Right lobe of liver (tissue), 6 donors: ENCODE measurements at regions not wholly inside any gene's neighbourhood (a gene's known extent, or its start where the extent isn't known, plus 50 kb on each side); places are given as distances from the start of the nearest gene placed in this dataset.
A peak's percentile ranks its signal among the peaks of the same experiment; 100 is the strongest.
"Not testable (repeated sequence)": the region's sequence is repeated elsewhere in the genome, so short reads cannot be mapped to it uniquely, and the experiment has no call there.

Experiments
- ATAC-seq, 4 donors: fragments of 200-7000 bp; cut with Tn5 transposase; one replicate each; pipeline ENCODE4 v1.9.1; 2020; ENCODE audit warnings: mild to moderate bottlenecking in 4 of 4, moderate library complexity in 4 of 4
- DNase-seq, 3 donors: peaks; one replicate each; pipeline ENCODE4 v3.0.0-alpha.2; 2020
- H3K27ac ChIP-seq, 3 donors: fragments of 200-600 bp; one replicate each; pipeline ENCODE4 v1.8.0; 2022
- H3K27me3 ChIP-seq, 2 donors: fragments of 200-600 bp; one replicate each; pipeline ENCODE4 v1.8.0; 2022
- H3K36me3 ChIP-seq, 4 donors: fragments of 200-600 bp; sonication (generic) in 1 of 4; one replicate each; pipeline versions ENCODE4 v1.5.1 to v1.8.0; 2017 to 2022; ENCODE audit warnings: control low read depth in 1 of 4
- H3K4me1 ChIP-seq, 4 donors: fragments of 200-600 bp; sonication (generic) in 1 of 4; one replicate each; pipeline versions ENCODE4 v1.5.1 to v1.8.0; 2017 to 2022; ENCODE audit warnings: control low read depth in 1 of 4
- H3K4me3 ChIP-seq, 3 donors: fragments of 200-600 bp; one replicate each; pipeline ENCODE4 v1.8.0; 2022
- H3K9me3 ChIP-seq, 4 donors: fragments of 200-600 bp; sonication (generic) in 1 of 4; one replicate each; pipeline versions ENCODE4 v1.5.1 to v1.8.0; 2017 to 2022; ENCODE audit warnings: control low read depth in 1 of 4
- CTCF ChIP-seq, 4 donors: fragments of 200-600 bp in 3 of 4; fragments of 450-650 bp in 1 of 4; IDR thresholded peaks; one replicate each; pipeline versions ENCODE4 v1.5.1 to v1.8.0; 2016 to 2022; ENCODE audit warnings: antibody characterized with exemption in 4 of 4, mild to moderate bottlenecking in 2 of 4
- POLR2A ChIP-seq: fragments of 450-650 bp; IDR thresholded peaks from one replicate; pipeline ENCODE4 v1.6.1; 2017; ENCODE audit warnings: antibody characterized with exemption, mild to moderate bottlenecking
- WGBS: methylation state at CpG from one replicate; pipeline ENCODE4 v1.1.6; 2018; ENCODE audit warnings: low coverage, low lambda C conversion rate; ENCODE audit not compliant: insufficient coverage; ENCODE audit errors: missing lambda C conversion rate; 5-methylcytosine and 5-hydroxymethylcytosine counted together
- intact Hi-C, 2 donors: fragments of 100-400 bp; cut with DNase I; formaldehyde crosslinking; loops; one replicate each; pipeline versions ENCODE4 v1.11.2 to v1.14.1; 2022
- donor health status: DM: no; HTN: yes; CAD: no.
- donor health status: DM: no; HTN: no; CAD: no.
- donor health status: DM: no; HTN: no; CAD: no.
- donor health status: DM: no; HTN: yes; CAD: no.
- donor health status: DM: no; HTN: yes; CAD: no.

- Histone ChIP-seq H3K4me1 (no peaks in the 10 kb centered on the region), H3K4me3 (no peak overlapping the region), H3K9me3 (no peaks in the 10 kb centered on the region), H3K36me3 (no peaks in the 10 kb centered on the region), H3K27ac (no peak overlapping the region), H3K27me3 (no peaks in the 10 kb centered on the region)
- WGBS: 68% methylated on average over 4 of the region's 4 CpGs
- TF ChIP-seq POLR2A (no peak), CTCF (IDR thresholded peaks at IDR 0.05) (no peak)
- ATAC-seq (no peak), DNase-seq (no peak)
- intact Hi-C loops: no loop called here
Measured at GRCh38 chr18:10100196-10100595, 186.4 kb downstream of the VAPA start.

GRCh38 chr18:10100941-10101701 is 187.3 kb downstream of the VAPA start:
- WGBS: 25% methylated on average over 11 of the region's 12 CpGs
- no peaks in the 10 kb centered on the region for H3K9me3 ChIP-seq
- H3K27me3 ChIP-seq: no peaks in the 10 kb centered on the region
- no peak overlapping the region for H3K4me3 ChIP-seq
- DNase-seq: no peak
- ATAC-seq: peak in 1 of 4 donors; percentile 19
- no peak overlapping the region for H3K27ac ChIP-seq
- H3K36me3 ChIP-seq: no peaks in the 10 kb centered on the region
- intact Hi-C loops: no loop called here
- no peaks in the 10 kb centered on the region for H3K4me1 ChIP-seq
- TF ChIP-seq POLR2A (no peak), CTCF (IDR thresholded peaks at IDR 0.05) (no peak)

- WGBS: 40% methylated on average over 5 of the region's 5 CpGs
- Histone ChIP-seq H3K27me3 (no peaks in the 10 kb centered on the region), H3K9me3 (no peaks in the 10 kb centered on the region), H3K36me3 (no peaks in the 10 kb centered on the region), H3K4me3 (no peak overlapping the region), H3K27ac (no peak overlapping the region), H3K4me1 (no peaks in the 10 kb centered on the region)
- DNase-seq (no peak), ATAC-seq (no peak)
- TF ChIP-seq CTCF (IDR thresholded peaks at IDR 0.05) (no peak), POLR2A (no peak)
- intact Hi-C loops: no loop called here
Measured at GRCh38 chr18:10101729-10102128, 187.9 kb downstream of the VAPA start.

- intact Hi-C loops: not testable (repeated sequence)
- 57% methylated on average over 1 of the region's 1 CpG for WGBS
Measured at GRCh38 chr18:10105118-10105517, 191.3 kb downstream of the VAPA start.

GRCh38 chr18:10111191-10111590 is 197.4 kb downstream of the VAPA start:
- no peak overlapping the region for H3K27ac ChIP-seq
- 21% methylated on average over 1 of the region's 1 CpG for WGBS
- H3K4me1 ChIP-seq: no peaks in the 10 kb centered on the region
- H3K9me3 ChIP-seq: no peaks in the 10 kb centered on the region
- no peak for TF ChIP-seq POLR2A
- no peak for TF ChIP-seq CTCF (IDR thresholded peaks at IDR 0.05)
- DNase-seq (no peak), ATAC-seq (no peak)
- no peaks in the 10 kb centered on the region for H3K27me3 ChIP-seq
- H3K4me3 ChIP-seq: no peak overlapping the region
- intact Hi-C loops: no loop called here
- no peaks in the 10 kb centered on the region for H3K36me3 ChIP-seq

More at GRCh38 chr18:10105118-10105517, 191.3 kb downstream of the VAPA start:
- not testable (repeated sequence) for H3K4me3 ChIP-seq, H3K27ac ChIP-seq, H3K36me3 ChIP-seq, ATAC-seq, H3K27me3 ChIP-seq, DNase-seq, H3K9me3 ChIP-seq, H3K4me1 ChIP-seq
